ENCODE measurements at regions not wholly inside any gene's neighbourhood (a gene's known extent, or its start where the extent isn't known, plus 50 kb on each side); places are given as distances from the start of the nearest gene placed in this dataset.
"Not testable (repeated sequence)": the region's sequence is repeated elsewhere in the genome, so short reads cannot be mapped to it uniquely, and the experiment has no call there.

- DNase-seq, result no peak
These were observed 59.9 kb downstream of the MINAR1 start for GRCh38 chr15:79492065-79492464.

- DNase-seq, result no peak
These were observed 62.3 kb downstream of the MINAR1 start for GRCh38 chr15:79494384-79494909.

GRCh38 chr15:79494963-79495755 lies 63.0 kb downstream of the MINAR1 start:
- no peak for DNase-seq

- DNase-seq, result no peak
These were observed 63.6 kb downstream of the MINAR1 start for GRCh38 chr15:79495775-79496174.

GRCh38 chr15:79496838-79497237 lies 64.7 kb downstream of the MINAR1 start:
- DNase-seq, result peak; percentile 13

- no peak for DNase-seq
These were observed 69.0 kb downstream of the MINAR1 start for GRCh38 chr15:79501086-79501485.

GRCh38 chr15:79505956-79506355 lies 73.8 kb downstream of the MINAR1 start:
- DNase-seq, result no peak

GRCh38 chr15:79512844-79513243 lies 80.7 kb downstream of the MINAR1 start:
- not testable (repeated sequence) for DNase-seq

- no peak for DNase-seq
These were observed 81.3 kb downstream of the MINAR1 start for GRCh38 chr15:79513417-79513816.

- DNase-seq, result no peak
These were observed 81.8 kb downstream of the MINAR1 start for GRCh38 chr15:79513940-79514339.

GRCh38 chr15:79515300-79516027 lies 83.3 kb downstream of the MINAR1 start:
- no peak for DNase-seq

GRCh38 chr15:79516155-79516554 lies 84.0 kb downstream of the MINAR1 start:
- no peak for DNase-seq

- no peak for DNase-seq
These were observed 84.5 kb downstream of the MINAR1 start for GRCh38 chr15:79516646-79517045.

- no peak for DNase-seq
These were observed 87.5 kb downstream of the MINAR1 start for GRCh38 chr15:79519628-79520027.

GRCh38 chr15:79520654-79521053 lies 88.5 kb downstream of the MINAR1 start:
- DNase-seq, result no peak

GRCh38 chr15:79522656-79523055 lies 90.5 kb downstream of the MINAR1 start:
- no peak for DNase-seq

GRCh38 chr15:79523266-79523665 lies 91.1 kb downstream of the MINAR1 start:
- no peak for DNase-seq

- no peak for DNase-seq
These were observed 92.4 kb downstream of the MINAR1 start for GRCh38 chr15:79524531-79524930.

GRCh38 chr15:79526376-79526775 lies 94.2 kb downstream of the MINAR1 start:
- no peak for DNase-seq

- DNase-seq, result no peak
These were observed 95.7 kb downstream of the MINAR1 start for GRCh38 chr15:79527821-79528220.

- DNase-seq, result no peak
These were observed 97.1 kb downstream of the MINAR1 start for GRCh38 chr15:79529157-79529785.

GRCh38 chr15:79535536-79535935 lies 103.4 kb downstream of the MINAR1 start:
- DNase-seq, result peak; percentile 73

- DNase-seq, result no peak
These were observed 106.4 kb downstream of the MINAR1 start for GRCh38 chr15:79538527-79538926.

All from fibroblast of skin of scalp (primary cell).